GM12874 (cell line): ENCODE measurements at regions not wholly inside any gene's neighbourhood (a gene's known extent, or its start where the extent isn't known, plus 50 kb on each side); places are given as distances from the start of the nearest gene placed in this dataset.

ENCODE experiments used
- TF ChIP-seq, protein P1 (sequence below): IDR thresholded peaks from 2 replicates; pipeline ENCODE4 v1.5.1; 2011; ENCODE audit warnings: low read depth, mild to moderate bottlenecking, control low read depth, low read length, moderate library complexity; ENCODE audit not compliant: insufficient read depth

- TF ChIP-seq, protein P1, sequence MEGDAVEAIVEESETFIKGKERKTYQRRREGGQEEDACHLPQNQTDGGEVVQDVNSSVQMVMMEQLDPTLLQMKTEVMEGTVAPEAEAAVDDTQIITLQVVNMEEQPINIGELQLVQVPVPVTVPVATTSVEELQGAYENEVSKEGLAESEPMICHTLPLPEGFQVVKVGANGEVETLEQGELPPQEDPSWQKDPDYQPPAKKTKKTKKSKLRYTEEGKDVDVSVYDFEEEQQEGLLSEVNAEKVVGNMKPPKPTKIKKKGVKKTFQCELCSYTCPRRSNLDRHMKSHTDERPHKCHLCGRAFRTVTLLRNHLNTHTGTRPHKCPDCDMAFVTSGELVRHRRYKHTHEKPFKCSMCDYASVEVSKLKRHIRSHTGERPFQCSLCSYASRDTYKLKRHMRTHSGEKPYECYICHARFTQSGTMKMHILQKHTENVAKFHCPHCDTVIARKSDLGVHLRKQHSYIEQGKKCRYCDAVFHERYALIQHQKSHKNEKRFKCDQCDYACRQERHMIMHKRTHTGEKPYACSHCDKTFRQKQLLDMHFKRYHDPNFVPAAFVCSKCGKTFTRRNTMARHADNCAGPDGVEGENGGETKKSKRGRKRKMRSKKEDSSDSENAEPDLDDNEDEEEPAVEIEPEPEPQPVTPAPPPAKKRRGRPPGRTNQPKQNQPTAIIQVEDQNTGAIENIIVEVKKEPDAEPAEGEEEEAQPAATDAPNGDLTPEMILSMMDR, result no peak
Observed at GRCh38 chr3:159761369-159761768, 227.3 kb upstream of the IL12A start.

GRCh38 chr3:159761848-159762635, 226.6 kb upstream of the IL12A start:
- TF ChIP-seq, protein P1, result no peak

DNA sequence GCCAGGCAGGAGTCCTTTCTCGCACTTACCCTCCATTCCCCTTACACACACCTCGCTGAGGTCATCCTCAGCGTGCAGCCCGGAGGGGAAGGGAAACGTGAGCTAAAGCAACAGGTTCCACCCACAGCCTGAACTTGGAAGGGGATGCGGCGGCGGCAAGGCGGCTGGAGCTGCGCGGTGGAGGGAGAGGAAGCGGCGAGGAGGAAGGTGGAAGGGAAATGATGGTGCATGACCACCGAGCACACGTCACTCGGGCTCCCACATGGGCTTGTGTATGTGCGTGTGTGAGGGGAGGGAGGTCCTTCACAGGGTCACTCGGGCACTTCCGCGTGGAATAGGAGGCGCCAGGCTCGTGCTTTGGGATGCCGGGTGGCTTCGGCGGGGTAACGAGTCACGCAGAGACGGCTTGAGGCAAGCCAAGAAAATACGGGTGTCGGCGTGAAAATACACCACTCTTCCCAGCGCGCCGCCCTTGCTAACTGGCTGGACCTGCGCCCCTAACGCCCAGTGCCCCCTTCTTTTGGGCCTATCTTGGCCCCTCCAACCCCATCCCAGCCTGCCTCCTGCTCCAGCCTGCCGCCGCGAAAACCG, 225.5 kb upstream of the IL12A start:
- TF ChIP-seq, protein P1, result no peak

DNA sequence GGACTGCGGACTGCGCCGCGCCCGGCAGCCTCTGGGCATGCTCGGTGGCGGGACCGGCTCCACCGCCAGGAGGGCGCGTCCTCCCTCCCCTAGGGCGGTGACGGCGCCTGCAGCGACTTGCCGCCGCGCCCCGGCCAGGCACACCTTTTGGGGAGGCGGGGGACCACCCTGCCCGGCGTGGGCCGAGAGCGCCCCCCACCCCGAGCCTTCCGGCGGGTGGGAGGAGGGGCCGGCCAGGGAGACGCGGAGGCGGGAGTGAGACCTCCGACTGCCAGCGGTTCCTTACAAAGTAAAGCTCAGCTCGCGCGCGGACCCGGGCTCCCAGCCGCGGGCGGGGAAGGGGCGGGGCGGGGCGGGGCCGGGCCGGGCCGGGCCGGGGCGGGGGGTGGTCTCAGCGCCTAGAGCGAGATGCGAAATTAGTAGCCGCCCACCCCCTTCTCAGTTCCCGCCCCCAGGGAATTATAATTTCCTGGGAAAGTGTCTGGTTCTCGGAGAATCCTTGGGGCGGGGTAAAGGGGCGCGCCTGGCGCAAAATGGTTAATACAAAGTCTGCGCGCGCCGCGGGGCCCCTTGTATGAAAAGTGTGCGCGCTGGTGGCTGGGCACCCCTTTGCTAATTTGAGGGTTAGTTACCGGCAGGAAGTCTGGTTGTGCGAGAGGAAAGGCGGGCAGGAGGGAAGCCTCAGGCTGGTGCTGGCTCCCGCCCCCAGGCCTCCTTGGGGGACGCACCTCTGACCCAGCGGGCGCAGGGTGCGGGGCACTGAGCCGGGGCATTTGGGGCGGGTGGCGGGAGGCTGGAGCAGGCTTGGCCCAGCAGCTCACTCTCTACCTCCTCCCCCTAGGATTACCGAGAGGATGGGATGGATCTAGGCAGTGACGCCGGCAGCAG, 224.8 kb upstream of the IL12A start:
- TF ChIP-seq, protein P1, result no peak

- TF ChIP-seq, protein P1, result no peak
Observed at GRCh38 chr3:159764490-159765029, 224.1 kb upstream of the IL12A start.

DNA sequence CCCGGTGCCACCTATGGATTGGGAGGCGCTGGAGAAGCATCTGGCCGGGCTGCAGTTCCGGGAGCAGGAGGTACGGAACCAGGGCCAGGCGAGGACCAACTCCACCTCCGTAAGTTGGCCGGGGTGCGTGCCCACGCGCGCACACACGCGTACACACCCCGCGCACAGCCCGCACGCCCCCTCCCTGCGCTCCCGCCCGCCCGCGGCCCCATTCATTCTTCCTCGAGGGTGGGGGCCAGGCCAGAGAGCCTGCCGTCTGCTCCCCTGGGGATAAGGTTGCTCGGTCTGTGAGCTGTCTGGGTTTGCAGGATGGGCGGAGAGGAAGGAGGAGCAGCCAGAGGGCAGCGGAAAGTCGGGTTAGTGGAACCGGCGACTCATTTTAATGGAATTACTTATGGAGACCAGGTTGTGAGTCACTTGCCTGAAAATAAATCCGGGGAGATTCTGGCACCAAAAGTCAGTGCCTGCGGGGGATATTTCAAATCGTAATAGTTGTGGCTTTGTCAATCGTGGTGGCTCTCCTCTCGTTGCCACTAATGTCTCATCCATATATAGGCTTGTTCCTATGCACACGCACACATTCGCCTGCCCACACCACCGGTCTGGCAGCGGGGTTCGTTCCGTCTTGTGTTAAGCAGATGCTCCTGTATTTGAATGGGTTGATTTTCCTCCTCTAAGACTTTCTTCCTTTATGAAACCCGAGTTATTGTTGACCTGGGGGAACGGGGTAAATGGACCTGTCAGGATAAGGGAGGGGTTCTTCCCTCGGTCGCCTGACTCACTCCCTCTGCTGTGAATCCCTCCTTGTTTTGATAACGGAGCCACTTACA, 223.4 kb upstream of the IL12A start:
- TF ChIP-seq, protein P1, result no peak
